Parathyroid adenoma (tissue), 2 donors: ENCODE measurements at regions not wholly inside any gene's neighbourhood (a gene's known extent, or its start where the extent isn't known, plus 50 kb on each side); places are given as distances from the start of the nearest gene placed in this dataset.

Source experiments
- H2AFZ ChIP-seq: fragments of 300-600 bp; sonication (generic); one replicate; pipeline ENCODE4 v1.7.0; 2017; ENCODE audit warnings: antibody characterized with exemption, mild to moderate bottlenecking
- H3K27ac ChIP-seq: fragments of 300-600 bp; sonication (generic); one replicate; pipeline ENCODE4 v1.7.0; 2017
- H3K27me3 ChIP-seq: fragments of 300-600 bp; sonication (generic); one replicate; pipeline ENCODE4 v1.7.0; 2017; ENCODE audit warnings: low read length; ENCODE audit not compliant: control insufficient read depth, insufficient read depth
- H3K36me3 ChIP-seq: fragments of 300-600 bp; sonication (generic); one replicate; pipeline ENCODE4 v1.7.0; 2017; ENCODE audit warnings: low read length; ENCODE audit not compliant: control insufficient read depth, insufficient read depth
- H3K4me1 ChIP-seq: fragments of 300-600 bp; sonication (generic); one replicate; pipeline ENCODE4 v1.7.0; 2017; ENCODE audit warnings: control low read depth
- H3K4me2 ChIP-seq: fragments of 300-600 bp; sonication (generic); one replicate; pipeline ENCODE4 v1.7.0; 2017; ENCODE audit warnings: low read length
- H3K4me3 ChIP-seq: fragments of 300-600 bp; sonication (generic); one replicate; pipeline ENCODE4 v1.7.0; 2017; ENCODE audit warnings: low read depth, low read length
- H3K79me2 ChIP-seq: fragments of 300-600 bp; sonication (generic); one replicate; pipeline ENCODE4 v1.7.0; 2017; ENCODE audit warnings: control low read depth
- H3K9ac ChIP-seq: fragments of 300-600 bp; sonication (generic); one replicate; pipeline ENCODE4 v1.7.0; 2017; ENCODE audit warnings: mild to moderate bottlenecking
- H3K9me3 ChIP-seq: fragments of 300-600 bp; sonication (generic); one replicate; pipeline ENCODE4 v1.7.0; 2017; ENCODE audit warnings: low read length; ENCODE audit not compliant: control insufficient read depth
- CTCF ChIP-seq: fragments of 300-600 bp; sonication (generic); IDR thresholded peaks from one replicate; pipeline ENCODE4 v1.7.0; 2017; ENCODE audit warnings: antibody characterized with exemption, mild to moderate bottlenecking
- donor health status: primary hyperparathyroidism.

- H3K36me3 ChIP-seq = no peaks in the 10 kb centered on the region
- no peak overlapping the region for H3K27ac ChIP-seq
- no peak overlapping the region for H3K4me2 ChIP-seq
- H2AFZ ChIP-seq = no peak overlapping the region
- peak; percentile 51 for TF ChIP-seq CTCF
- no peaks in the 10 kb centered on the region for H3K9me3 ChIP-seq
- no peak overlapping the region for H3K9ac ChIP-seq
- no peaks in the 10 kb centered on the region for H3K4me1 ChIP-seq
- no peaks in the 10 kb centered on the region for H3K79me2 ChIP-seq
- H3K27me3 ChIP-seq = no peaks in the 10 kb centered on the region
- no peak overlapping the region for H3K4me3 ChIP-seq
Observed at GRCh38 chr15:85858586-85859375, 64.1 kb upstream of the KLHL25 start.

DNA sequence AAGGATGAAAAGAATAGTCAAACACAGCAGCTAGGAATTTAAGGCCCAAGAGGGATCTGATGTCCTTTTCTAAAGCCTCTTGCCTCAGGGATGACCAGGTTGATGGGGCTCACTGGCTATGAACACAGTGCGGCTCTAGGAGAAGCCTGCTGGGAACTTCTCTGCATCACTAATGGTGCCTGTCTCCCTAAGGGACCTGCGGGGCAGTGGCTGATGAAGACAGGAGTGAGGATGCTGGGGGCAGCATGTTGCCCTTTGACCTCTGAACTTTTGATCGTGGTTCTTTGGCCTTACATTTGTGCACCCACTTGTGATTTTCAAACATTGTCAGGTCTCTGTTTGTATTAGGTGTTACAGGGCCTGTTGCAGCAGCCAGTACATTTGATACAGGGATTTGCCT, 64.9 kb upstream of the KLHL25 start:
- H3K79me2 ChIP-seq = no peaks in the 10 kb centered on the region
- H2AFZ ChIP-seq = no peak overlapping the region
- no peak overlapping the region for H3K4me3 ChIP-seq
- H3K27me3 ChIP-seq = no peaks in the 10 kb centered on the region
- H3K27ac ChIP-seq = no peak overlapping the region
- H3K4me1 ChIP-seq = no peaks in the 10 kb centered on the region
- no peaks in the 10 kb centered on the region for H3K36me3 ChIP-seq
- no peak for TF ChIP-seq CTCF
- H3K9ac ChIP-seq = no peak overlapping the region
- no peaks in the 10 kb centered on the region for H3K9me3 ChIP-seq
- no peak overlapping the region for H3K4me2 ChIP-seq

DNA sequence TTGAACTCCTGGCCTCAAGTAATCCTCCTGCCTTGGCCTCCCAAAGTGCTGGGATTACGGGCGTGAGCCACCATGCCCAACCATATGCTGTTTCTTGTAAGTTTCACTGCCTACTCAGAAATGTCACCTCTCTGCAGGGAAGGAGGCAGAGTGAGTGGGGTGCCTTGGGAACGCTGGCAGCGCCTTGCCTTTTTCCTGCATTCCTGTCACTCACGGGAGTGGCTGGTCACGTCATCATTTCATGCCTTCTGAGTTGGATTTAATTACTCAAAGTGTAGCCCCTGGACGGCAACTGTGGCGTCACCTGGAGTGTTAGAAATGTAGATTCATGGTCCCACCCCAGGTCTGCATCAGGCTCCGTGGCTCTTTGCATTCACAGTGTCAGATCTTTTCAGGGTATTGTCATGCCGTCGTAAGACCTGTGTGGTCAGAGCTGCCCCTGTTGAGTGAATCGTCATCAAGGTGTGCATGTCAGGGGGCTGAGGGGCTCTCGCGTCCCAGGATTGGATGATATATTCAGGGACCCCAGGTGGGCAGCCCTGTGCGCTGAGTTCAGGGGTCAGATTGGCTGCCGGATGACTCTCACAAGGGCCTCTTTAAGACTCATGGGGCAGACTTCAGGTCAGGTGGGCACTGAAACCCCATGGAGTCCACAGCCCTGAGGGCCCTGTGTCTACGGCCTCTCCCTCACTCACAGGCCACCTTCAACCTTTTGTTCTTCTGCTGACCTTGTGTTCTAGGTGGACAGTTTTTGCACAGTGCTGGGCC, 65.9 kb upstream of the KLHL25 start:
- Histone ChIP-seq H3K27ac (no peak overlapping the region), H3K4me1 (no peaks in the 10 kb centered on the region), H3K27me3 (no peaks in the 10 kb centered on the region), H3K9me3 (no peaks in the 10 kb centered on the region), H3K36me3 (no peaks in the 10 kb centered on the region), H3K4me2 (no peak overlapping the region), H2AFZ (no peak overlapping the region), H3K9ac (no peak overlapping the region), H3K4me3 (no peak overlapping the region), H3K79me2 (no peaks in the 10 kb centered on the region)
- no peak for TF ChIP-seq CTCF

DNA sequence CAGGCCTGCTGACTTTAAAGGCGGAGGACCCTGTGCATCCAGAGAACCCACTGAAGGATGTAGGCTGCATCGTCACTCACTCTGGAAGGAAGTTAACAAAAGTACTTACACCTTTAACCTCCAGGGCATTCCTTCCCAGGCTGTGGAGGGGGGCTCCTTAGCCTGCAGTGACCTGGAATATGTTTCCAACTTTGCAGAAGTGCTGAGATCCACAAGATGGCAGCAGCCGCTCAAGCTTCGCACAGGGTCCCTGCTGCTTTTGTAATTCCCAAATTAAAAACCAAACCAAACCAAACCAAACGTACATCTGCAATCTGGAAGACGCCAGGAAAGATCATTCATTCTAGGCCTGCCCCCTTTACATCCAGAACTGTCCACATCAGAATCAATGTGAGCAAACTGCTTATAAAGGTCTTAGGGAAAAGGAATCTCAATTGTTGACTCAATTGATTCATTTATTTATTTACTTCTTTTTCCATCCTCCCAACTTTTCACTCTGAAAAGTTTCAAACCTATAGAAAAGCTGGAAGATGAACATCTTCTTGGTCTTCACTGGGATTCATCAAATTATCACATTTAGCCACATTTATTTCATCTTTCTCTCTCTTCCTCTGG, 70.5 kb upstream of the KLHL25 start:
- Histone ChIP-seq H2AFZ (no peak overlapping the region), H3K9me3 (no peaks in the 10 kb centered on the region), H3K4me1 (no peaks in the 10 kb centered on the region), H3K36me3 (no peaks in the 10 kb centered on the region), H3K9ac (no peak overlapping the region), H3K79me2 (no peaks in the 10 kb centered on the region), H3K27me3 (no peaks in the 10 kb centered on the region), H3K4me2 (no peak overlapping the region), H3K4me3 (no peak overlapping the region), H3K27ac (no peak overlapping the region)
- no peak for TF ChIP-seq CTCF
